Prostate gland (tissue), 2 donors: ENCODE measurements at regions not wholly inside any gene's neighbourhood (a gene's known extent, or its start where the extent isn't known, plus 50 kb on each side); places are given as distances from the start of the nearest gene placed in this dataset.
"Not testable (repeated sequence)": the region's sequence is repeated elsewhere in the genome, so short reads cannot be mapped to it uniquely, and the experiment has no call there.

Experiments used
- POLR2A ChIP-seq: fragments of 450-650 bp; IDR thresholded peaks from one replicate; pipeline ENCODE4 v1.6.1; 2016; ENCODE audit warnings: antibody characterized with exemption, mild to moderate bottlenecking
- TF ChIP-seq, protein P1 (sequence below), 4 experiments: fragments of 200-600 bp in 2 of 4; fragments of 450-650 bp in 2 of 4; sonication (generic) in 2 of 4; IDR thresholded peaks; 1 replicate in 3 of 4; 2 replicates in 1 of 4; pipeline ENCODE4 v1.5.1; 2016 to 2019; ENCODE audit warnings: antibody characterized with exemption in 4 of 4, mild to moderate bottlenecking in 2 of 4, moderate library complexity in 2 of 4

DNA sequence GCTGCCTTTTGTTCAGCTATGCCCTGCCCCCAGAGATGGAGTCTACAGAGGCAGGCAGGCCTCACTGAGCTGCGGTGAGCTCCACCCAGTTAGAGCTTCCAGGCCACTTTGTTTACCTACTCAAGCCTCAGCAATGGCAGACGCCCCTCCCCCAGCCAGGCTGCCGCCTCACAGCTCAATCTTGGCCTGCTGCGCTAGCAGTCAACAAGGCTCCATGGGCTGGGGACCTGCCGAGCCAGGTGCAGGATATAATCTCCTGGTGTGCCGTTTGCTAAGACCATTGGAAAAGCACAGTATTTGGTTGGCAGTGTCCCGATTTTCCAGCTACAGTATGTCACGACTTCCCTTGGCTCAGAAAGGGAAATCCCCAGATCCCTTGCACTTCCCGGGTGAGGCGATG lies 862.0 kb downstream of the GRID1 start:
- TF ChIP-seq, protein P1, sequence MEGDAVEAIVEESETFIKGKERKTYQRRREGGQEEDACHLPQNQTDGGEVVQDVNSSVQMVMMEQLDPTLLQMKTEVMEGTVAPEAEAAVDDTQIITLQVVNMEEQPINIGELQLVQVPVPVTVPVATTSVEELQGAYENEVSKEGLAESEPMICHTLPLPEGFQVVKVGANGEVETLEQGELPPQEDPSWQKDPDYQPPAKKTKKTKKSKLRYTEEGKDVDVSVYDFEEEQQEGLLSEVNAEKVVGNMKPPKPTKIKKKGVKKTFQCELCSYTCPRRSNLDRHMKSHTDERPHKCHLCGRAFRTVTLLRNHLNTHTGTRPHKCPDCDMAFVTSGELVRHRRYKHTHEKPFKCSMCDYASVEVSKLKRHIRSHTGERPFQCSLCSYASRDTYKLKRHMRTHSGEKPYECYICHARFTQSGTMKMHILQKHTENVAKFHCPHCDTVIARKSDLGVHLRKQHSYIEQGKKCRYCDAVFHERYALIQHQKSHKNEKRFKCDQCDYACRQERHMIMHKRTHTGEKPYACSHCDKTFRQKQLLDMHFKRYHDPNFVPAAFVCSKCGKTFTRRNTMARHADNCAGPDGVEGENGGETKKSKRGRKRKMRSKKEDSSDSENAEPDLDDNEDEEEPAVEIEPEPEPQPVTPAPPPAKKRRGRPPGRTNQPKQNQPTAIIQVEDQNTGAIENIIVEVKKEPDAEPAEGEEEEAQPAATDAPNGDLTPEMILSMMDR (IDR thresholded peaks at IDR 0.05): not testable (repeated sequence)
- TF ChIP-seq POLR2A: not testable (repeated sequence)
